Heart right ventricle (tissue), 16 donors: ENCODE measurements at regions not wholly inside any gene's neighbourhood (a gene's known extent, or its start where the extent isn't known, plus 50 kb on each side); places are given as distances from the start of the nearest gene placed in this dataset.

Experiments used
- ATAC-seq, 8 donors: fragments of 200-7000 bp; cut with Tn5 transposase; one replicate each; pipeline ENCODE4 v1.9.1; 2020; ENCODE audit warnings: mild to moderate bottlenecking in 8 of 8, moderate library complexity in 8 of 8, moderate number of reproducible peaks in 1 of 8
- DNase-seq, 2 donors: peaks; one replicate each; pipeline ENCODE4 v3.0.0-alpha.2; 2020
- H3K27ac ChIP-seq, 10 donors: fragments of 200-600 bp; sonication (generic) in 2 of 10; one replicate each; pipeline versions ENCODE4 v1.5.0 to v1.8.0; 2020 to 2022; ENCODE audit warnings: mild to moderate bottlenecking in 3 of 10
- H3K27me3 ChIP-seq, 7 donors: fragments of 200-600 bp; one replicate each; pipeline ENCODE4 v1.8.0; 2021 to 2022; ENCODE audit warnings: mild to moderate bottlenecking in 2 of 7
- H3K36me3 ChIP-seq, 9 donors: fragments of 200-600 bp; sonication (generic) in 1 of 9; one replicate each; pipeline versions ENCODE4 v1.5.0 to v1.8.0; 2020 to 2022; ENCODE audit warnings: mild to moderate bottlenecking in 2 of 9
- H3K4me1 ChIP-seq, 9 donors: fragments of 200-600 bp; sonication (generic) in 1 of 9; one replicate each; pipeline versions ENCODE4 v1.5.0 to v1.8.0; 2020 to 2022; ENCODE audit warnings: mild to moderate bottlenecking in 4 of 9
- H3K4me3 ChIP-seq, 10 donors: fragments of 200-600 bp; sonication (generic) in 2 of 10; one replicate each; pipeline versions ENCODE4 v1.5.0 to v1.8.0; 2020 to 2022; ENCODE audit warnings: mild to moderate bottlenecking in 7 of 10, moderate library complexity in 2 of 10
- H3K9me3 ChIP-seq, 11 donors: fragments of 200-600 bp in 10 of 11; sonication (generic) in 2 of 11; one replicate each; pipeline versions ENCODE4 v1.5.0 to v1.8.0; 2013 to 2022; ENCODE audit warnings: mild to moderate bottlenecking in 2 of 11, control low read depth in 1 of 11, moderate library complexity in 1 of 11
- CTCF ChIP-seq, 9 donors: fragments of 200-600 bp; sonication (generic) in 2 of 9; IDR thresholded peaks; one replicate each; pipeline versions ENCODE4 v1.5.0 to v1.8.0; 2021 to 2022; ENCODE audit warnings: antibody characterized with exemption in 9 of 9, mild to moderate bottlenecking in 5 of 9, moderate library complexity in 1 of 9
- WGBS, 2 donors: extraction: QIAGEN DNeasy Blood & Tissue Kit; methylation state at CpG; one replicate each; pipeline ENCODE4 v1.1.7; 2013; ENCODE audit warnings: inconsistent platforms in 1 of 2; 5-methylcytosine and 5-hydroxymethylcytosine counted together
- intact Hi-C, 10 donors: fragments of 100-400 bp; cut with DNase I; formaldehyde crosslinking; loops; one replicate each; pipeline versions ENCODE4 v1.11.1 to v1.14.2; 2022
- donor health status: Arrhythmogenic right ventricular cardiomyopathy.
- donor health status: ischemic (EF 13 %, LVEDD 7.1; RV severe dilation, severe dysfunction).
- donor health status: healthy with polysubstance abuse.
- donor health status: DM: no; HTN: yes; CAD: no.
- donor health status: DM: no; HTN: no; CAD: no.
- donor health status: ischemic (EF 25% LVEDD 6.9; RV normal size, moderate dysfunction).
- donor health status: ischemic (EF 25% LVEDD 5.7; RV mildly dilated, moderate dysfunction).
- donor health status: healthy.
- donor health status: DM: yes; HTN: yes; CAD: no.
- donor health status: Ischemic cardiomyopathy.
- donor health status: ischemic (EF 35%, LVEDD 5.7; RV mildly dilated, moderate dysfunction).
- donor health status: nonischemic (EF 11% LVEDD 7.7; RV severe dilation, severe dysfunction).
- donor health status: DM: yes; HTN: yes; CAD: no.
- donor health status: PGD.
- donor health status: ischemic (EF 29% LVEDD 5.4; RV normal size, mild dysfunction).
- donor health status: nonischemic (EF 23%, LVEDD 6.1; RV moderate dilation, normal function).

GRCh38 chr15:35974052-35974451 lies 428.1 kb upstream of the DPH6 start:
- intact Hi-C loops, result no loop called here
- no peak for TF ChIP-seq CTCF (IDR thresholded peaks at IDR 0.05)
- Histone ChIP-seq H3K27ac (no peak overlapping the region), H3K36me3 (no peaks in the 10 kb centered on the region), H3K4me3 (no peak overlapping the region), H3K27me3 (no peaks in the 10 kb centered on the region), H3K9me3 (no peaks in the 10 kb centered on the region), H3K4me1 (no peaks in the 10 kb centered on the region)
- 74 to 78% methylated on average over 3 of the region's 3 CpGs for WGBS, 2 donors
- no peak for ATAC-seq
- no peak for DNase-seq

- 94 to 98% methylated on average over 4 of the region's 4 CpGs for WGBS, 2 donors
- intact Hi-C loops, result no loop called here
- TF ChIP-seq CTCF (IDR thresholded peaks at IDR 0.05), result no peak
- ATAC-seq (no peak), DNase-seq (no peak)
- no peaks in the 10 kb centered on the region for H3K36me3 ChIP-seq
- no peaks in the 10 kb centered on the region for H3K27me3 ChIP-seq
- no peak overlapping the region for H3K27ac ChIP-seq
- no peaks in the 10 kb centered on the region for H3K9me3 ChIP-seq
- H3K4me3 ChIP-seq, result no peak overlapping the region
- no peaks in the 10 kb centered on the region for H3K4me1 ChIP-seq
These were observed 430.0 kb upstream of the DPH6 start for GRCh38 chr15:35975941-35976340.

GRCh38 chr15:35979608-35980007 lies 433.6 kb upstream of the DPH6 start:
- no peak for TF ChIP-seq CTCF (IDR thresholded peaks at IDR 0.05)
- intact Hi-C loops, result no loop called here
- Histone ChIP-seq H3K4me1 (no peaks in the 10 kb centered on the region), H3K27me3 (no peaks in the 10 kb centered on the region), H3K9me3 (no peaks in the 10 kb centered on the region), H3K4me3 (no peak overlapping the region), H3K36me3 (no peaks in the 10 kb centered on the region), H3K27ac (no peak overlapping the region)
- 51 to 53% methylated on average over 2 of the region's 2 CpGs for WGBS, 2 donors
- no peak for ATAC-seq
- DNase-seq, result no peak

- no peak for ATAC-seq
- TF ChIP-seq CTCF (IDR thresholded peaks at IDR 0.05), result no peak
- H3K4me1 ChIP-seq, result peaks cover 0 to 10% (median 7%) of the 10 kb centered on the region in 9 donors
- H3K27ac ChIP-seq, result no peak overlapping the region
- intact Hi-C loops, result no loop called here
- no peak overlapping the region for H3K4me3 ChIP-seq
- H3K36me3 ChIP-seq, result no peaks in the 10 kb centered on the region
- no peaks in the 10 kb centered on the region for H3K27me3 ChIP-seq
- no peak for DNase-seq
- no peaks in the 10 kb centered on the region for H3K9me3 ChIP-seq
These were observed 434.8 kb upstream of the DPH6 start for GRCh38 chr15:35980719-35981118.
